WERI-Rb-1 (cell line): ENCODE measurements at regions not wholly inside any gene's neighbourhood (a gene's known extent, or its start where the extent isn't known, plus 50 kb on each side); places are given as distances from the start of the nearest gene placed in this dataset.

ENCODE experiments used
- DNase-seq: peaks from one replicate; pipeline ENCODE4 v3.0.0-alpha.2; 2020
- H3K27ac ChIP-seq: fragments of 250-450 bp; sonication (Bioruptor Pico); 2 replicates; pipeline ENCODE4 v1.5.1; 2020; ENCODE audit warnings: mild to moderate bottlenecking, moderate library complexity
- H3K27me3 ChIP-seq: fragments of 250-450 bp; sonication (Bioruptor Pico); 2 replicates; pipeline ENCODE4 v1.5.1; 2021; ENCODE audit warnings: mild to moderate bottlenecking, low read depth, moderate library complexity; ENCODE audit not compliant: insufficient read depth, severe bottlenecking
- H3K36me3 ChIP-seq: fragments of 250-450 bp; sonication (Bioruptor Pico); 2 replicates; pipeline ENCODE4 v1.5.1; 2020; ENCODE audit warnings: mild to moderate bottlenecking, moderate library complexity
- H3K4me3 ChIP-seq: 2 replicates; pipeline ENCODE4 v1.5.1; 2011; ENCODE audit warnings: low read depth, mild to moderate bottlenecking, control low read depth, low read length
- H3K9me3 ChIP-seq: fragments of 250-450 bp; sonication (Bioruptor Pico); 2 replicates; pipeline ENCODE4 v1.5.1; 2021; ENCODE audit warnings: mild to moderate bottlenecking, moderate library complexity; ENCODE audit not compliant: severe bottlenecking
- TF ChIP-seq, protein P1 (sequence below): IDR thresholded peaks from 2 replicates; pipeline ENCODE4 v1.5.1; 2011; ENCODE audit warnings: low read depth, mild to moderate bottlenecking, control low read depth, inconsistent platforms, low read length

DNA sequence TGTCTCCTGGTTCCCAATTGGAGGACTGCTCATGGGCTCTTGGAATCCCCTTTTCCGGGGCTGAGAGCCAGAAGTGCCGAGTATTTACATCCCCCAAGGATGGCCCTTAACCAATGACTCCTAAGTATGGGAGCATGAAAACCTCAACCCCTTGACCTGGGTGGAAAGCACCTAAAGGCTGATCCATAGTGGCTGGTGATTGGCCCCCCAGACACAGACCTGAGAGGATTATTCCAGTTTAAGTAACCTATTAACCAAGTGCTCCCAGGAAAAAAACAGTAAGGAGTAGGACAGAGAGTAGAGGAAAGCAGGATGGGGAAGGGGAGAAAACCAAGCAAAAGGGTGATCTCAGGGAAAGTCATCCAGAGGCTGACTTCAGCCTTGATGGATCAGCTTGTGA, 206.1 kb upstream of the RND3 start:
- H3K9me3 ChIP-seq, result no peaks in the 10 kb centered on the region
- no peak for DNase-seq
- H3K27me3 ChIP-seq, result no peaks in the 10 kb centered on the region
- TF ChIP-seq, protein P1, sequence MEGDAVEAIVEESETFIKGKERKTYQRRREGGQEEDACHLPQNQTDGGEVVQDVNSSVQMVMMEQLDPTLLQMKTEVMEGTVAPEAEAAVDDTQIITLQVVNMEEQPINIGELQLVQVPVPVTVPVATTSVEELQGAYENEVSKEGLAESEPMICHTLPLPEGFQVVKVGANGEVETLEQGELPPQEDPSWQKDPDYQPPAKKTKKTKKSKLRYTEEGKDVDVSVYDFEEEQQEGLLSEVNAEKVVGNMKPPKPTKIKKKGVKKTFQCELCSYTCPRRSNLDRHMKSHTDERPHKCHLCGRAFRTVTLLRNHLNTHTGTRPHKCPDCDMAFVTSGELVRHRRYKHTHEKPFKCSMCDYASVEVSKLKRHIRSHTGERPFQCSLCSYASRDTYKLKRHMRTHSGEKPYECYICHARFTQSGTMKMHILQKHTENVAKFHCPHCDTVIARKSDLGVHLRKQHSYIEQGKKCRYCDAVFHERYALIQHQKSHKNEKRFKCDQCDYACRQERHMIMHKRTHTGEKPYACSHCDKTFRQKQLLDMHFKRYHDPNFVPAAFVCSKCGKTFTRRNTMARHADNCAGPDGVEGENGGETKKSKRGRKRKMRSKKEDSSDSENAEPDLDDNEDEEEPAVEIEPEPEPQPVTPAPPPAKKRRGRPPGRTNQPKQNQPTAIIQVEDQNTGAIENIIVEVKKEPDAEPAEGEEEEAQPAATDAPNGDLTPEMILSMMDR, result no peak
- H3K4me3 ChIP-seq, result no peak overlapping the region
- no peaks in the 10 kb centered on the region for H3K36me3 ChIP-seq
- no peak overlapping the region for H3K27ac ChIP-seq

DNA sequence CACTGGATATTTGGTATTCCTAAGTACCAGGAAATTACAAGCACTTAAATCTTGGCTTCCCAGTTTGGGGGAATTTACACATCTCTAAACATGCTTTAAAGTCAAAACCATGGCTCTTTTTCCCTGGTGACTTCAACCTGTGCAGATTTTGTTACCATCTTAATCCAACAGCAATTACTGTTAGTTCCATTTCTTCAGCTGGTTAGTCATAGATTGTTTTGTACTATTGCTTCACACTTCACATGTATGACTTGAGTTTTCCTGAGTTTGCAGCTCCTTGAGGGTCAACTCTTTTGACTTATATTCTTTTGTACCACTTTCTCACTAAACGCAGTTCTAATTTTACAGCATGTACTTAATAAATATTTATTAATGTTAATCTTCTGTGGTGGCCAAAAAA, 203.4 kb upstream of the RND3 start:
- Histone ChIP-seq H3K4me3 (no peak overlapping the region), H3K27ac (no peak overlapping the region), H3K9me3 (no peaks in the 10 kb centered on the region), H3K27me3 (no peaks in the 10 kb centered on the region), H3K36me3 (no peaks in the 10 kb centered on the region)
- DNase-seq, result no peak
- TF ChIP-seq, protein P1, result no peak

DNA sequence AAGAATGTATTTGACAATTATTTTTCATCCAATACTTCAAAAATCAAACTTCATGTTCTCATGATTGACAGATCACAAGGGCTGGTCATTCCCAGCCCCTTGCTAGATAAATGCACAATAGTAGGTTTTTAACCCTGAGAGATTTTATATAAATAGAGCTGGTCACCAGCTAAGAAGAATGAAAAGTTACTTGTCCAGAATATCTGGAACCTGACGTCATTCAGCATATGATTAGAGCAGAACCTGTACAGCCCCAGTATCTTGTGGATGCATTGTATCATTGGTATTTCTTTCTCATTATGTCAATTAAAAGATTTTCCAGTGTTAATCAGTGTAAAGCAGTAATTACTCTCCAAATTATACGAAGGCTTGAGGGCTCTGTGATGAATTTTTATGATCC, 202.8 kb upstream of the RND3 start:
- H3K27ac ChIP-seq, result no peak overlapping the region
- no peaks in the 10 kb centered on the region for H3K9me3 ChIP-seq
- no peaks in the 10 kb centered on the region for H3K27me3 ChIP-seq
- no peaks in the 10 kb centered on the region for H3K36me3 ChIP-seq
- H3K4me3 ChIP-seq, result no peak overlapping the region
- TF ChIP-seq, protein P1, result no peak
- DNase-seq, result no peak

DNA sequence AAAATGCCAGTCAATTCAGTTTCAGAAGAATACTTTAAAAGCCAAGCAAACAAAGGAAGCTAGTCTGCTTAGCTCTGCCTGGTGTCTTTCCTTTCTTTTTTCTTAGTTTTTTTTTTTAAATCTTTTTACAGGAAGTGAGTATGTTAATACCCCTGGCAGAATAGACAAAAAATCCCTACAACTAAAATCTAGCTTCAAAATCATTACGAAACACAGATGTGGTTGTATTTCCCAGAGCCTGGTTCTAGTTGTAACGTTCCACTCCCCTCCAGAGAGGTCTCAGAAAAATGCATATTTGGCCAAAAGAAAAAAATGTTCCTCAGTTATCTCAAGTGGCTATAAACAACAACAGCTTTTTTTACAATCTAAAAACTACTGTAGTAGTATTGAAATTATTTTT, 202.1 kb upstream of the RND3 start:
- H3K27ac ChIP-seq, result no peak overlapping the region
- TF ChIP-seq, protein P1, result no peak
- no peak overlapping the region for H3K4me3 ChIP-seq
- DNase-seq, result no peak
- no peaks in the 10 kb centered on the region for H3K27me3 ChIP-seq
- H3K36me3 ChIP-seq, result no peaks in the 10 kb centered on the region
- no peaks in the 10 kb centered on the region for H3K9me3 ChIP-seq

DNA sequence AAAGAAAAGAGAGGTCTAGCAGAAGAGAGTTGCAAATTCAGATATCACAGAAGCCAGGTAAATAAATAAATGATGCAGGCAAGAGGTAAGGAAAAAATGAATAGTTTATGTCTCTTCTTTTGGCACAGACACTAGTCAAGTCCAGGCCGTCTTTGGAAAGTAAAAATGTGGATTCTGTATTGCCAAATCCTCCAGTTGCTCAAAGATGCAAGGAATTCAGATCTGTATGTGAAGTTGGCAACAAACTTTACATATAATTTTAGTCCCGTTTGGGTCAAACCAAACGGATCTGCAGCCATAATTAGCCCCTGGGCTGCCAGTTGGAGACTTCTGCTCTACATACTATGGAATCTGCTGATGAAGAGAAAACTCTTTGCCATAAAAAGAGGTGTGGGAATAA, 200.5 kb upstream of the RND3 start:
- Histone ChIP-seq H3K27ac (no peak overlapping the region), H3K27me3 (no peaks in the 10 kb centered on the region), H3K9me3 (no peaks in the 10 kb centered on the region), H3K4me3 (no peak overlapping the region), H3K36me3 (no peaks in the 10 kb centered on the region)
- TF ChIP-seq, protein P1, result no peak
- no peak for DNase-seq

DNA sequence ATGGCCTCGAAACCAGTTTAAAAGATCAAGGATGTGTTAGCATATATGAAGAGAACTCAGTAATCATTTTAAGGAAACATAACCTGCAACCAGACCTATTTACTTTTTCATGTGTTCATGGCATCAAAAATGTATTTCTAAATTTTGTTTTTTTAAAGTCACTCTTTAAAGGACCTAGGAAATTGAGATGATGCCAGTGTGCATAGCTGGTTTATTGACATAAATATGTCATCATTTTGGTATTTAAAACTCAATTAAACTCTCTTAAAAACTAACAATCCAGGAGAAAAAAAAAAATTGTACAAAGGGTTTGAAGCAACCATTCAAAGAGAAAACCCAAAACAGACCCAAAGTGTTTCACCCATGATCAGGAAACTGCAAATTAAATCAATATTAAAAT, 198.9 kb upstream of the RND3 start:
- Histone ChIP-seq H3K36me3 (no peaks in the 10 kb centered on the region), H3K4me3 (no peak overlapping the region), H3K27me3 (no peaks in the 10 kb centered on the region), H3K27ac (no peak overlapping the region), H3K9me3 (no peaks in the 10 kb centered on the region)
- TF ChIP-seq, protein P1, result no peak
- no peak for DNase-seq
